ENCODE measurements at regions not wholly inside any gene's neighbourhood (a gene's known extent, or its start where the extent isn't known, plus 50 kb on each side); places are given as distances from the start of the nearest gene placed in this dataset.

DNA sequence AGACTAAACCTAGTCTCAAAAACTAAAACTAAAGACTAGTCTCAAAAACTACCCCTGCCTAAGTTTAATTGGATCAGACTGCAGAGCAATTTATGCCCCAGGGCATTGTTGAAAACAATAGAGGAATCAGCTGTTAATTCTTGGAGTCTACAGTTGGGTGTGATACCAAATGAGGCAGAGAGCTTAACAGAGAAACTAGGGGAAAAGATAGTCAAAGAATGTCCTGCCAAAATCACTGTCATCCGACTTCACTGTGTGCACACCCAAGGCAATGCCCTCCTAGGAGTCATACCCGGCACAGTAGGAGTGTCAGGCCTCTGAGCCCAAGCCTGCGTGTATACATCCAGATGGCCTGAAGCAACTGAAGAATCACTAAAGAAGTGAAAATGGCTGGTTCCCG is 90.5 kb upstream of the TOMM7 start:
- DNase-seq (ENCODE audit: low spot score) = no peak
- no peak for FAIRE-seq

DNA sequence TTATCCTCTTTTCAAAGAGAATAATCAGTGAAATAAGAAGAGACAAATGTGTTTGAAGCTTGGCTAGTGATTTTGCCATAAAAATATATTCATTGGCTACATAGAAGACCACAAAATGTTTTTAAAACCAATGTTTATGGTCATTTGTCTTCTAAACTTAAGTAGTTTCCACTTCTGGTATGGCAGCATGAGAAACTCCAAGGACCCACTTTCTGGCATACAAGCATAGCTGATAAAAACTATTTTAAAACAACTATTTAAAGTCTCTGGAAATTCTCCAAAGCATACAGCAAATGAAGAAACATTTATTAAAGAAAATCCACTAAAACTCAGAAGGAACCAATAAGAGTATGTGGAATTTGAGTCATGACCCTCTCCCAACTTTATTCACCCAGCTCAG is 89.2 kb upstream of the TOMM7 start:
- DNase-seq (ENCODE audit: low spot score) = no peak
- FAIRE-seq = no peak

DNA sequence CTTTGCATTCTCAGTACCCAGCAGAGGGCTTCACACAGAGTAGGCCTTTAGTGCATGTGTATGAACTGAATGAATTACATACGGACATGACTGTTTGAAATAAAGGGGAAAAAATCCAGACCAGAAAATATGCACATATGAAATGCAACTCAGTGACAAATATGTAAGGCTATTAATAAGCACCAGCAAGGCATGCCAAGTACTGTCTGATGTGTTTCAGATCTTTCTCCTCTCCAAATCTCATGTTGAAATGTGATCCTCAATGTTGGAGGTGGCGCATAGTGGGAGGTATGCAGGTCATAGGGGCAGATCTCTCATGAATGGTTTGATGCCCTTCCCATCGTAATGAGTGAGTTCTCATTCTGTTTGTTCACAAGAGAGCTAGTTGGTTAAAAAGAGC is 87.3 kb upstream of the TOMM7 start:
- DNase-seq (ENCODE audit: low spot score) = no peak
- no peak for FAIRE-seq

DNA sequence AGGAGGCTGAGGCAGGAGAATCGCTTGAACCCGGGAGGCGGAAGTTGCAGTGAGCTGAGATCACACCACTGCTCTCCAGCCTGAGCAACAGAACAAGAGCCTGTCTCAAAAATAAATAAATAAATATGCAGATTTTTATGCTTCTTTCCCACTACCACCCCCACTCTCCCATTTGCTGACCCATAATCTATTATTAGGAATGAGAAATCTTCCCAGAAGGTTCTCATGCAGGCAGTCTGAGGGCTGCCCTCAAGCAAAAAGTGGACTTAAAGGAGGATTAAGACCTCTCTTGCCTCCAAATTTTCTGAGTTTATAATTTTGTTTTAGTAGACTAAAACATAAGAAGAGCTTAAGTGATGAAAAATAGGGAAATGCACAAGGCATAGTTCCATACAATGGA is 85.2 kb upstream of the TOMM7 start:
- no peak for FAIRE-seq
- DNase-seq (ENCODE audit: low spot score) = no peak

DNA sequence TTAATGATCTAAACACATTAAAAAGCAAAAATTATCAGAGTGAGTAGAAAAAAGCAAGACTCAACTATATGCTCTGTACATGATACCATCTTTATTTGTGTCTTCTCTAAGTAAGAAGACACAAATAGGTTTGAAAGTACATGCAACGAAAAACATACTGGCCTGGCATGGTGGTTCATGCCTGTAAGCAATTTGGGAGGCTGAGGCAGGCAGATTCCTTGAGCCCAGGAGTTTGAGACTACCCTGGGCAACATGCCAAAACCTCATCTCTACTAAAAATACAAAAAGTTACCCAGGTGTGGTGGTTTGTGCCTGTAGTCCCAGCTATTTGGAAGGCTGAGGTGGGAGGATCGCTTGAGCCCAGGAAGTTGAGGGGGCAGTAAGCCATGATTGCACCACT is 78.1 kb upstream of the TOMM7 start:
- DNase-seq (ENCODE audit: low spot score) (no peak), FAIRE-seq (no peak)

DNA sequence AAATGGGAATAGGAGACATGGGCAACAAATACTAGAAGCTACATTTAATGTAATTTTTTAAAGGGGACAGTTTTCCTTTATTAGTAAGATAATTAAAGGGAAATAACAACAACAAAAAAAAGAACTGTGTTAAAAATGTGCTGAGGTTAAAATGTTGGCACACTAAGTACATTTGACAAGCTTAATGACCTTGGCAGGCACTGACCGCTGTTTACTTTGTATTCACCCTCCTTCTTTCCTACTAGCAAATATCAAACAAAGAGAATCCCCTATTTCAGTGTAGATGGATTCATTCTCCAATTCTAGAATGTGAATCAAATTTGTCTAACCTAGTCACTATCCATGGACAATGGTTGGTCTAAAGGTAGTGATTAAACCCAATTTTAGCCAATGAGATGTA is 77.5 kb upstream of the TOMM7 start:
- no peak for DNase-seq (ENCODE audit: low spot score)
- FAIRE-seq = no peak

DNA sequence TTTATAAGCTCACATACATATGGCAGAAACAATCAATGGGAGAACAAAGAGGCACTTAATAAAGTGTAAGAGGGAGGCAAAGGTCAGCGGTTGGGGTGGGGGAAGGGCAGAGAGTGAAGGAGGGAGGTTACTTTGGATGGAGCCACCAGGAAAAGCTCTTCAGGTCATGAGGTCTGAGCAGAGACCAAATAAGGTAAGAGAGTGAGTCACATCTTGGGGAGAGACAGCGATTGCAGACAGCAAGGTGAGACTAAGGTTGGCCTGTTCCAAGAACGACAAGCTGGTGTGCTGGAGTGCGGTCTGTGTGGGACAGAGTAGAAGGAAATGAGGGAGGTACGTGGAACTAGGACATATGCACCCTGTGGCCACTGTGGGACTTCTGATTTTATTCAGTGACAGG is 74.3 kb upstream of the TOMM7 start:
- no peak for FAIRE-seq

DNA sequence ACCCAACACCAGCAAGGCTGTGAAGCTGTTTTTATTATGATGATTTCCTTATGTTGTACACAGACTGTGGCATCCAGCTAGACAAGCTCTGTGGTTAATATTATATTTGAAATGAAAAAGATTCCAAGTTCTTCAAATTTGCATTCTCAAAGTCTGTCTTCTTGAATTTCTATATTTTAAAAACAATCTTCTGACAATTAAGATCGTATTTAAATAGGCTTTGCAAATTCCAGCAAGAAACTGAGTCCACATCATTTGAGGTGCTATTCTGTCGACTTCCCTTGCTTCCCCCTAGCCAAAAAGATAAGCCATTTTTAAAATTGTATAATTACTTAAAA is 73.1 kb upstream of the TOMM7 start:
- DNase-seq (ENCODE audit: low spot score) (no peak), FAIRE-seq (no peak)

More for the DNA sequence above, 74.3 kb upstream of the TOMM7 start:
- no peak for DNase-seq (ENCODE audit: low spot score)

DNA sequence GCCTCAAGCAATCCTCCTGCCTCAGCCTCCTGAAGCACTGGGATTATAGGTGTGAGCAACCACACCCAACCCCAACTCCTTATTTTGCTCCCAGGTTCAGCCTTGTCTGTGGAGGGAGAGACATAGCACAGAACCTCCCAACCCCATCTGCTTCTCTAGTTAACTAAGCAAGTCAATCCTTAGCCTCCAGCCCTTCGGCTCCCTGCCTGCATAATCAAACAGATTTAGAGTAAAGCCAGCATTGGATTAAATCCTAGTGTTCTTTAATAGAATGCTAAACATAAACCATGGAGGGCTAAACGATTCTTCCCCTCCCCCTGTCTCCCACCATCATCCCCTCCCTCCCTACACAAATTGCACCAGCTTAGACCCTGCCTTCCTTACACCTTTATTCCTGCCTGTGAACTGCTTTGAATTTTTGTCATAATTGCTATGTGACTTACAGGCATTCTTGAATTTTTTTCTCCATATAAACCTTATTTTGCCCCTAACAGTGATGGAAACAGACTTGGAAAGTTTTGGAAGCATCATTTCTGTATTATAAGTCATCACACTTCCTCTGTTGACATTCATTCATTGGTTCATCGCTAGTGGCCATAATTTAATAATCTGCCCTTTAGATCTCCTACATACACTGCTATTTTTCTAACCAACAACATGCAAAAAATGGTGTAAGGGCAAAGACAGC is 72.6 kb upstream of the TOMM7 start:
- DNase-seq (ENCODE audit: low spot score) (no peak), FAIRE-seq (no peak)

DNA sequence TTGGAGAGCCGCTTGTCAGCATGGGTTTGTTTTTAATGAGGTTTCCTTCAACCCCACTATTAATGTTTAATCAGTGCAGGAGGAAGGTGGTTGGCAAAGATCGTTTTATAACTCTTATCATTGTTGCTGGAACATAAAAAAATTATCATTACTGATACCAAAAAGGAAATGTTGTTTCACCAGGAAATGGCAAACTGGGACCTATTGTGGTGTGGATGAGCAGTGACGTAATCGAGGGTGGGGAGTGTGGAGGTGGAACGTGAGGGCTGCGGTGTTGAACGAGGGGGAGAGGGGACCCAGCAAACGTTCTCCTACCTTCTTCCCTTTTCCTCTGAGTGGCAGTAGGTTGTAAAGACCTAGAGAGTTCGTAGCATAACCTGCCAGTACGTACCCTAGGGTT is 71.9 kb upstream of the TOMM7 start:
- DNase-seq (ENCODE audit: low spot score) (no peak), FAIRE-seq (no peak)

DNA sequence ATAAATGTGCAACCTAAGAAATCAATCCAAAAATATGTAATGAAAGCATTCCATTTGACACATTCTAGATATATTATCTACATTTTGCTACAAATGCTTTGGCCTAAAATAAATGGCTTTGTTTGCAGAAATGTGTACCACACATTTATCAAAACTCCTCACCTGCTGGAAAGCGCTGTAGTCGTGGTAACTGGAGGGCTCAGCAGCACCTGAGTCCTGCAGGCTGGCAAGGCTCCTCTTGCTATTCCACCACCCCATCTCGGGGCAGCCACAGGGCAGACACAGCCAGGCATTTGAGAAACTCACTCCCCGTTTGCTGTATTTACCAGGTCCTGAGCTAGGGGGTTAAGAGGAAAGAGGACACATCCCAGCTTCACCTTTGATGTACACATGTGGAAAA is 68.1 kb upstream of the TOMM7 start:
- FAIRE-seq = no peak
- DNase-seq (ENCODE audit: low spot score) = no peak

DNA sequence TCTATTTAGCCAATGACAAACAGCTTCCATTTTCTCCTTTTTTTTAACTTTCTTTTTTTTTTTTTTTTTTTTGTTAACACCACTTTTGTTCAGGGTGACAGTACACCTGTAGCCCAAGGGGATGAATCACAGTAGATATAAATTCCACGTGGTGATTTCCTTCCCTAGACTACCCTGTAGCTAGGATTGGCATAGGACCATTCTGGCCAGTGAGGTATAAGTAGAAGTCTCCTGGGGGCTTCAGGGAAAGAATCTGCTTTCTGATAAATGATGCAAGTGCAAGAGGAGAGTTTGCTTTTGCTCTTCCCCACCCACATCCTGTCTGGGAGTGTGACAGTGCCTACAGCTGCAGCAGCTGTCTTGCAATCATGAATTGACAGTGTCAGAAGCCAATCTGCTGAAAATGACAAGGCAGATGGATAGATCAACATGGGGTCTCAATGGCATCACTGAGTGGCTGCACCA is 63.2 kb upstream of the TOMM7 start:
- FAIRE-seq (no peak), DNase-seq (ENCODE audit: low spot score) (no peak)

DNA sequence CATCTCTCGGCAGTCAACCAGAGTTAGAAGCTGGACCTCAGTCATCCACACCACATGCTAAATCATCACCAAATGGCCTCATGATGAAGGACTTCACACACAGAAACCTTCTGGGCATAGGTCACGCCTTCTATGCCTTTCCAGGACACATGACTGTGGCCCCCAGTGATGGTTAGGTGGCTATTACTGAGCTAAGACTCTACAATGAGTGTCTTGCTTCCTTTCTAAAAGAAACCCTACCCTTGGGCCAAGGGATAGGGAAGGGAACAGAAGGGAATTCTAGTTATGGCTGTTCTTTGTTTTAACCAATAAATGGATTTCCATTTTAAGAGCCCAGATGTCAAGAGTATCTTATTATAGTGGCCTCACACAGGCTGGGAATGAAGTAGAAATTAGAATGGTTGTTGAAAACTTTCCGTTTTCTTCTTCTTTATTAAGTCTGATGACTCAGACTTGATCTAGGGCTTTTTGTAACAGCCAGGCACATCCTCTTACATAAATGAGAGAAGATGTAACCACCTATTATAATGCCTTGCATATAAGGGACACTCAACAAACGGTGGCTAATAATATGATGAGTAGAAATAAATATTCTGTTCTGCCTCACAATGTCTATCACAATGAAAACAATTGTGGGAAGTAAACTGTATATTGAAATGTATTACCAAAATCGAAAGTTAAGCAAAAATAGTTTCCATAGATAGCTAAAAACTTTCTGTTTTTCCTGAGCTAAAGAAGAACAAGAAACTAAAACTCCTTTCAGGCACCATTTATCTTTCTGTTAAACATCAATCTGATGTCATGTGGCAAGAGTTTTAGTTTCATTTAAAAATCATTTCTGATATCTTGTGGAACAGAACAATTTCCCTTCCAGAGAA is 62.5 kb upstream of the TOMM7 start:
- FAIRE-seq (no peak), DNase-seq (ENCODE audit: low spot score) (no peak)

DNA sequence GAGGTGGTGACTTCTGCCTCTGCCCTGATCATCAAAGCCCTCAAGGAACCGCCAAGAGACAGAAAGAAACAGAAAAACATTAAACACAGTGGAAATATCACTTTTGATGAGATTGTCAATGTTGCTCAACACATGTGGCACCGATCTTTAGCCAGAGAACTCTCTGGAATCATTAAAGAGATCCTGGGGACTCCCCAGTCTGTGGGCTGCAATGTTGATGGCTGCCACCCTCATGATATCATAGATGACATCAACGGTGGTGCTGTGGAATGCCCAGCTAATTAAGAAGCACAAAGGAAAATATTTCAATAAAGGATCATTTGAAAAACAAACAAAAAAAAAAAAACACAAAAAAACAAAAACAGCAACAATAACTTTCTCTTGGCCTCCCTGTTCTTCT is 59.5 kb upstream of the TOMM7 start:
- no peak for FAIRE-seq
- no peak for DNase-seq (ENCODE audit: low spot score)

DNA sequence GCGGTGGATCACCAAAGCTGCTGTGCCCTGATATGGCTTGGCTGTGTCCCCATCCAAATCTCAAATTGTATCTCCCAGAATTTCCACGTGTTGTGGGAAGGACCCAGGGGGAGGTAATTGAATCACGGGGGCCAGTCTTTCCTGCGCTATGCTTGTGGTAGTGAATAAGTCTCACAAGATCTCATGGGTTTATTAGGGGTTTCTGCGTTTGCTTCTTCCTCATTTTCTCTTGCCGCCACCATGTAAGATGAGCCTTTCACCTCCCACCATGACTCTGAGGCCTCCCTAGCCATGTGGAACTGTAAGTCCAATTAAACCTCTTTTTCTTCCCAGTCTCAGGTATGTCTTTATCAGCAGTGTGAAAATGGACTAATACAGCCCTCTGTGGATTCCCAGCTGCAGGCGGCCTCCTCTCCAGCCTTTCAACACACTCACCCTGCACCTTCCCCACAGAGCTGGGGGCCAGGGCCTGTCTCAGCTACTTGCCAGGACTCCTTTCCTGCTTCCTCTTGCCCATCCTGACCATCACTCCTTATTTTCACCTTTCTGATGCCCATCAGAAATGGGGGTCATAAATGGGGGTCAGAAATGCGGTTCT is 57.2 kb upstream of the TOMM7 start:
- DNase-seq (ENCODE audit: low spot score) (no peak), FAIRE-seq (no peak)

DNA sequence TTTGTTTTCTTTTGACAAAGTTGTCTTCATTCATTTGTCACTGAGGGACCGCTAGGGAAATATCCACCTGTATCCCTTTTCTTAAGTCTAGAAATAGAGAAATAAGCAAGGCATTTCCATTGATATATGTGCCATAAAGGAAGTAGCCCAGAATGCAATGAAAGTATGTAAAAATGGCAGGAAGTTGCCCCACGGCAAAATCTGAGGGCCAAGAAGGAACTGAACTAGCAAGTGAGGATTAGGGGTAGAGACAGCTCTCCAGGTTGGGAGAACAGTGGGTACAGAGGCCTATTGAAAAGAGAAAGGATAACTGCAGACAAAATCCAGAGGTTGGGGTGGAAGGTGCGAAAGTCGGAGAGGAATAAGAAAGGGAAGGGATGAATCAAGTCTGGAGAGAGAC is 56.6 kb upstream of the TOMM7 start:
- no peak for FAIRE-seq

DNA sequence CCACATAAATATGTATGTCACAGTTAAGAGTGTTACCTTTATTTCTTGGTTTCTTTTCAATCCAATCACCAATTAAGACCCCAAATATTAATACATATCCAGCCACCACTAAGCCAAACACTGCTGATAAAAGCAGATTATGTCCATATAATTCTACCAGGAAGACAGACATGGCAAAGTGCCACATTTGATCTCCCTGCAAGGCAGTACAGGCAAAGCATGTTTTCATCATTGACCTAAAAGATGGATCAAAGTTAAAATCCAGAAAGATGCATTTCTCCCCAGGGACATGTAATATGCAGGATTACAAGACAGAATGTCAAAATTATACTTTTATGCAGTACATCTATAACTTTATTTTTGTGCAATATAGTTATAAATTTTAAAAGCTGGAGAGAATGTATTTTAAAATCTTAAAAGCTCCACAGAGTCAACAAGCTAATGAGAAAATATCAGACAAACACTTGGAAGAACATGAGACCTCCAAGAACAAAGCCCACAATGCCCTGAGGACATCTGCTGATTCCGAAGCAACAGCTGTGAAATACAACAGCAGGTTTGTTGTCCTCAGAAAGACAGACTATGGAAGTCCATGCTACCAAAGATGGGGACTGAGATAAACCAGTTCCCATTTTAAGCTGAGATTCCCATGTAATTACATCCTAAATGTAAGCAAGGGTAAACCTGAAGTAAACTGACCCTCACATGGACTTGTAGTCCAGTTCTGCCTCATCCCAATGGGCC is 54.5 kb upstream of the TOMM7 start:
- DNase-seq (ENCODE audit: low spot score) (no peak), FAIRE-seq (no peak)

More for the DNA sequence above, 56.6 kb upstream of the TOMM7 start:
- no peak for DNase-seq (ENCODE audit: low spot score)

DNA sequence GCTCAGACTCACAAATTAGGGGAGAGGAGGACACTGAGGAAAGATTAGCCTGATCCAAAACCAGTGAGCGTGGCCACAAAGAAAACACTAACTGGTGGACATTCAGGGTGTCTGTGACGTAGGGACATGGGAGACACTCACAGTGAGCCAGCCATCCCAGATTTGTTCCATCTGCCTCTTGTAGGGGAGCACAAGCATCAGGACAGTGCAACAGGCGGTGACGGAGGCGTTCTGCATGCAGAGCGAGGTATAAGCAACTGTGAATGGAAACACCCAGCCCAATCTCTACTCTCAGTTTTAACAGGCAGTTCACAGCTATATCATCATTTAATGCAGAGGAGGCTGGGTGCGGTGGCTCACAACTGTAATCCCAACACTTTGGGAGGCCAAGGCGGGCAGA is 52.8 kb upstream of the TOMM7 start:
- FAIRE-seq (no peak), DNase-seq (ENCODE audit: low spot score) (no peak)

DNA sequence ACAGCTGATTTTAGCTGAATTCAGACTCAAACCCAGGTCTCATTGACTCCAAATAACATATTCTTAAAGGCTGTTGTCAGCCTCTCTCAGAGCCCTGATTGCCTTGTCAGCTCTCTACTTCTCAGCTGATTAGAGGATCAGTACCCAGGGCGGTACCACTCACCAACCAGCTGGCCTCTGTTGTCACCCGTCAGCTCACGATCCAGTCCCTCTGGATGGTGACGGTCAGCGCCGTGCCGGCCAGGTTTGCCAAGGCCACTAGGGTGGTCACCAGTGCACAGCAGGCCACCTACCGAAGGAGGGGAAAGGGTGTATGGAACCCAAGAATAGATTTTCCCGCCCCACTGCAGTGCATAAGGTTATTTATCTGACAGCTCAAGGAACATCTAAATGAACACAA is 52.3 kb upstream of the TOMM7 start:
- DNase-seq (ENCODE audit: low spot score) (no peak), FAIRE-seq (no peak)
